ENCODE measurements at regions not wholly inside any gene's neighbourhood (a gene's known extent, or its start where the extent isn't known, plus 50 kb on each side); places are given as distances from the start of the nearest gene placed in this dataset.
"Not testable (repeated sequence)": the region's sequence is repeated elsewhere in the genome, so short reads cannot be mapped to it uniquely, and the experiment has no call there.

- Histone ChIP-seq H3F3A (ENCODE audit: low read depth) (no peaks in the 10 kb centered on the region), H4K20me1 (ENCODE audit: insufficient read depth, low read length, poor library complexity, severe bottlenecking) (no peaks in the 10 kb centered on the region), H3K79me2 (ENCODE audit: insufficient read depth, low read length) (no peaks in the 10 kb centered on the region), H3K4me2 (ENCODE audit: low read depth, low read length, poor library complexity, severe bottlenecking) (no peak overlapping the region), H3K4me1 (ENCODE audit: insufficient read depth, low read length, poor library complexity, severe bottlenecking) (no peaks in the 10 kb centered on the region), H2AFZ (ENCODE audit: low read length) (no peak overlapping the region), H3K4me3 (ENCODE audit: low read length, poor library complexity, severe bottlenecking) (no peak overlapping the region), H3K9me3 (ENCODE audit: insufficient read depth, low read depth, low read length) (no peaks in the 10 kb centered on the region), H3K36me3 (ENCODE audit: insufficient read depth, low read length) (no peaks in the 10 kb centered on the region), H3K9me2 (replicated peaks; ENCODE audit: low read depth, low read length) (no peaks in the 10 kb centered on the region), H3K9ac (ENCODE audit: low read depth, low read length, poor library complexity, severe bottlenecking) (no peak overlapping the region), H3K27me3 (ENCODE audit: insufficient read depth, low read length, poor library complexity, severe bottlenecking) (no peaks in the 10 kb centered on the region)
- no peak for TF ChIP-seq EZH2phosphoT487 (IDR thresholded peaks at IDR 0.05; ENCODE audit: borderline replicate concordance)
- TF ChIP-seq, protein P1, sequence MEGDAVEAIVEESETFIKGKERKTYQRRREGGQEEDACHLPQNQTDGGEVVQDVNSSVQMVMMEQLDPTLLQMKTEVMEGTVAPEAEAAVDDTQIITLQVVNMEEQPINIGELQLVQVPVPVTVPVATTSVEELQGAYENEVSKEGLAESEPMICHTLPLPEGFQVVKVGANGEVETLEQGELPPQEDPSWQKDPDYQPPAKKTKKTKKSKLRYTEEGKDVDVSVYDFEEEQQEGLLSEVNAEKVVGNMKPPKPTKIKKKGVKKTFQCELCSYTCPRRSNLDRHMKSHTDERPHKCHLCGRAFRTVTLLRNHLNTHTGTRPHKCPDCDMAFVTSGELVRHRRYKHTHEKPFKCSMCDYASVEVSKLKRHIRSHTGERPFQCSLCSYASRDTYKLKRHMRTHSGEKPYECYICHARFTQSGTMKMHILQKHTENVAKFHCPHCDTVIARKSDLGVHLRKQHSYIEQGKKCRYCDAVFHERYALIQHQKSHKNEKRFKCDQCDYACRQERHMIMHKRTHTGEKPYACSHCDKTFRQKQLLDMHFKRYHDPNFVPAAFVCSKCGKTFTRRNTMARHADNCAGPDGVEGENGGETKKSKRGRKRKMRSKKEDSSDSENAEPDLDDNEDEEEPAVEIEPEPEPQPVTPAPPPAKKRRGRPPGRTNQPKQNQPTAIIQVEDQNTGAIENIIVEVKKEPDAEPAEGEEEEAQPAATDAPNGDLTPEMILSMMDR (conservative IDR thresholded peaks at IDR 0.05; ENCODE audit: low read length) = no peak
Observed at GRCh38 chr12:42868291-42868690, 278.7 kb upstream of the PRICKLE1 start.

DNA sequence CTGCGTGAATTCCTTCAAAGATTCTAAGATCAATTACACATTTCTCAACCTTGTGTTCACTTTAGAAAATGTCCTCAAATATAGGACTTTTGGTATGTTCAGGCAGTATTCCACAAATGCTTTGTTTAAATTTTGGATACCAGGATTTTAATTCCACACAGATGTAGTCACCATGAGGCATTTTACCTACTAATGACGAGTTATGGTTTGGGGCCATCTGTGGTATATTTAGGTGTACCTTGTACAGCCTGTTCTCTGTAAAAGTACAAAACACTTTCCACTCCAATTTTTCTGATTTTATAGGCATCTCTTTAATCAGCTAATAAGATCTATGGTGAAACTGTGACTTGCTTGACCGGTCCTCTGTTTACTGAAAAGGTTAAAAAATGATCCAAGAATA lies 275.7 kb upstream of the PRICKLE1 start:
- TF ChIP-seq EZH2phosphoT487 (IDR thresholded peaks at IDR 0.05; ENCODE audit: borderline replicate concordance) = no peak
- TF ChIP-seq, protein P1 (conservative IDR thresholded peaks at IDR 0.05; ENCODE audit: low read length) = no peak
- H3K4me2 ChIP-seq (ENCODE audit: low read depth, low read length, poor library complexity, severe bottlenecking) = no peak overlapping the region

DNA sequence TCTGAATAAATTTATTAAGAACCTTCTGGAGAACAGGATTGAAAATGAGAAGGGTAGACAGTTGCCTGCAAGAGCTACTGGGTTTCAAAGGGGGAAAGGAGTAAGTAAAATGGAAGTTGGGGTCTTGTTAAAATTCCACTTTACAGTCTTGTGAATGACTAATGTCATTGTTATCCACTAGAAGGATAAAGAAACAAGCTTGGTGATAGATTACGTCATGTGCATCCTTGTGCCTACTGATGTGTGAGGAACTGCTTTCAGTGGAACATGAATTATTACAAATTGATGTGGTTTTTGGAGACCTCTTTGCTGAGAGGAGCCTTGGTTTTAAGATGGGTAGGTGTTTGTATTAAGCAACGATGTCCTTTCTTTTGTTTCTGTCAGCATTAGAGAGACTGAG lies 272.5 kb upstream of the PRICKLE1 start:
- no peaks in the 10 kb centered on the region for H3F3A ChIP-seq (ENCODE audit: low read depth)
- H3K27me3 ChIP-seq (ENCODE audit: insufficient read depth, low read length, poor library complexity, severe bottlenecking) = no peaks in the 10 kb centered on the region
- H3K4me1 ChIP-seq (ENCODE audit: insufficient read depth, low read length, poor library complexity, severe bottlenecking) = no peaks in the 10 kb centered on the region
- H3K9me3 ChIP-seq (ENCODE audit: insufficient read depth, low read depth, low read length) = no peaks in the 10 kb centered on the region
- H3K9me2 ChIP-seq (replicated peaks; ENCODE audit: low read depth, low read length) = no peaks in the 10 kb centered on the region
- H3K79me2 ChIP-seq (ENCODE audit: insufficient read depth, low read length) = no peaks in the 10 kb centered on the region
- H3K9ac ChIP-seq (ENCODE audit: low read depth, low read length, poor library complexity, severe bottlenecking) = no peak overlapping the region
- no peak overlapping the region for H2AFZ ChIP-seq (ENCODE audit: low read length)
- TF ChIP-seq, protein P1 (conservative IDR thresholded peaks at IDR 0.05; ENCODE audit: low read length) = no peak
- no peak for TF ChIP-seq EZH2phosphoT487 (IDR thresholded peaks at IDR 0.05; ENCODE audit: borderline replicate concordance)
- H4K20me1 ChIP-seq (ENCODE audit: insufficient read depth, low read length, poor library complexity, severe bottlenecking) = no peaks in the 10 kb centered on the region
- H3K4me2 ChIP-seq (ENCODE audit: low read depth, low read length, poor library complexity, severe bottlenecking) = no peak overlapping the region
- no peak overlapping the region for H3K4me3 ChIP-seq (ENCODE audit: low read length, poor library complexity, severe bottlenecking)
- no peaks in the 10 kb centered on the region for H3K36me3 ChIP-seq (ENCODE audit: insufficient read depth, low read length)

More for the DNA sequence above, 275.7 kb upstream of the PRICKLE1 start:
- Histone ChIP-seq H2AFZ (ENCODE audit: low read length) (no peak overlapping the region), H3K9me2 (replicated peaks; ENCODE audit: low read depth, low read length) (no peaks in the 10 kb centered on the region), H3K9ac (ENCODE audit: low read depth, low read length, poor library complexity, severe bottlenecking) (no peak overlapping the region), H3K4me3 (ENCODE audit: low read length, poor library complexity, severe bottlenecking) (no peak overlapping the region), H3K36me3 (ENCODE audit: insufficient read depth, low read length) (no peaks in the 10 kb centered on the region), H3K79me2 (ENCODE audit: insufficient read depth, low read length) (no peaks in the 10 kb centered on the region), H3K4me1 (ENCODE audit: insufficient read depth, low read length, poor library complexity, severe bottlenecking) (no peaks in the 10 kb centered on the region), H4K20me1 (ENCODE audit: insufficient read depth, low read length, poor library complexity, severe bottlenecking) (no peaks in the 10 kb centered on the region), H3K27me3 (ENCODE audit: insufficient read depth, low read length, poor library complexity, severe bottlenecking) (no peaks in the 10 kb centered on the region), H3F3A (ENCODE audit: low read depth) (no peaks in the 10 kb centered on the region), H3K9me3 (ENCODE audit: insufficient read depth, low read depth, low read length) (no peaks in the 10 kb centered on the region)

GRCh38 chr12:42860331-42860730 lies 270.8 kb upstream of the PRICKLE1 start:
- not testable (repeated sequence) for H4K20me1 ChIP-seq (ENCODE audit: insufficient read depth, low read length, poor library complexity, severe bottlenecking); H3K36me3 ChIP-seq (ENCODE audit: insufficient read depth, low read length); H3K9me3 ChIP-seq (ENCODE audit: insufficient read depth, low read depth, low read length); H3K79me2 ChIP-seq (ENCODE audit: insufficient read depth, low read length); H3K9me2 ChIP-seq (replicated peaks; ENCODE audit: low read depth, low read length); H3K27me3 ChIP-seq (ENCODE audit: insufficient read depth, low read length, poor library complexity, severe bottlenecking); H3K4me1 ChIP-seq (ENCODE audit: insufficient read depth, low read length, poor library complexity, severe bottlenecking); H3K4me2 ChIP-seq (ENCODE audit: low read depth, low read length, poor library complexity, severe bottlenecking); H3K4me3 ChIP-seq (ENCODE audit: low read length, poor library complexity, severe bottlenecking); H2AFZ ChIP-seq (ENCODE audit: low read length); H3F3A ChIP-seq (ENCODE audit: low read depth); H3K9ac ChIP-seq (ENCODE audit: low read depth, low read length, poor library complexity, severe bottlenecking)
